K562 (cell line): ENCODE measurements at regions not wholly inside any gene's neighbourhood (a gene's known extent, or its start where the extent isn't known, plus 50 kb on each side); places are given as distances from the start of the nearest gene placed in this dataset.

Source experiments
- MGA ChIP-seq: fragments of 450-650 bp; IDR thresholded peaks from 2 replicates; pipeline ENCODE4 v1.6.1; 2016; ENCODE audit warnings: mild to moderate bottlenecking, moderate library complexity
- ZNF121 ChIP-seq: sonication (generic); formaldehyde crosslinking; conservative IDR thresholded peaks from 2 replicates; pipeline ENCODE4 v1.8.0; 2022; ENCODE audit warnings: missing genetic modification reagents

GRCh38 chr7:106603346-106603745 lies 57.6 kb downstream of the CCDC71L start (continued):
- peak; percentile 28; the same call in 1 of the 2 replicates for TF ChIP-seq MGA
- TF ChIP-seq ZNF121 (CRISPR knock-in tag): no peak
